OCI-LY3 (cell line): ENCODE measurements at regions not wholly inside any gene's neighbourhood (a gene's known extent, or its start where the extent isn't known, plus 50 kb on each side); places are given as distances from the start of the nearest gene placed in this dataset.

ENCODE experiments used
- CTCF ChIP-seq: fragments of 200-600, 300-600 bp; sonication (generic); IDR thresholded peaks from 2 replicates; pipeline ENCODE4 v1.5.1; 2014; ENCODE audit warnings: antibody characterized with exemption, low read length, low read depth
- EZH2phosphoT487 ChIP-seq: fragments of 200-600 bp; shearing (Covaris generic); IDR thresholded peaks from 2 replicates; pipeline ENCODE4 v1.6.1; 2018; ENCODE audit warnings: antibody characterized with exemption, mixed run types, low read depth

- TF ChIP-seq CTCF (no peak), EZH2phosphoT487 (no peak)
Observed at GRCh38 chr17:12600349-12600748, 65.3 kb upstream of the MYOCD start.
